ENCODE measurements at regions not wholly inside any gene's neighbourhood (a gene's known extent, or its start where the extent isn't known, plus 50 kb on each side); places are given as distances from the start of the nearest gene placed in this dataset.

DNA sequence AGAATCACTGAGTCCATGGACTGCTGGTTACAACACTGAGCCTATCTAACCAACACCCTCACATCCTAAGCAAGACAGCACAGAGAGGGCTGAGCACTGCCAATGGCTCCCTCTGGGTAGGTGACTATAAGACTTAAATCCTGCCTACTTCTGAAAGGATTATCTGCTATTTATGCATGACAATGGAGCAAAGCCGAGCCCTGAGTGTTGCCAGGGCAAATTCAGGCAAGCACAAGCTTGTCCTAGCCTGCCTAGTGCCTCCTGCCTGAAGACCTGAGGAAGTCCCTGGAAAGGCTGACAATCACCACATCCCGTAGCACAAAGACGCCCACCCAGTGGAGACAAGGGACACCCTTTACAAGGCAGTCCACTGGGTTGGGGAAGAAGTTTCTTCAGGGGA is 129.7 kb downstream of the OSR1 start:
- Histone ChIP-seq H3K27ac (ENCODE audit: extremely low read depth, low read depth, low read length) (peak overlapping the region; percentile 48; the same call in 1 of the 2 replicates), H3K4me1 (ENCODE audit: control insufficient read depth, insufficient read depth, low read length) (peaks cover 9% of the 10 kb centered on the region), H3K36me3 (ENCODE audit: control insufficient read depth in 2 of 2, insufficient read depth in 1 of 2, low read length in 2 of 2) (no peaks in the 10 kb centered on the region), H3K9me3 (ENCODE audit: control insufficient read depth, insufficient read depth, low read depth, low read length) (no peaks in the 10 kb centered on the region), H3K4me3 (ENCODE audit: low read depth, low read length) (no peak overlapping the region)
- ChIA-PET POLR2A (no interaction called here), CTCF (interaction anchor here (0.5 to 0.6 kb wide), 2 partner anchors 59 to 141 kb away, joined by 3 read pairs; no protein-coding TSS in a partner anchor)
- TF ChIP-seq ZNF510 (tag by site-specific recombination; IDR thresholded peaks at IDR 0.05; ENCODE audit: insufficient replicate concordance) (no peak), ZBTB48 (tag by site-specific recombination; IDR thresholded peaks at IDR 0.05) (peak; percentile 61; the same call in 1 of the 2 replicates), TRIM28 (IDR thresholded peaks at IDR 0.05; ENCODE audit: borderline replicate concordance, low read length) (peak; percentile 61; the same call in 1 of the 2 replicates), ZSCAN30 (tag by site-specific recombination; IDR thresholded peaks at IDR 0.05) (no peak), ZBTB8A (tag by site-specific recombination; IDR thresholded peaks at IDR 0.05) (peak; percentile 32; the same call in 1 of the 2 replicates), ZBTB17 (tag by site-specific recombination; IDR thresholded peaks at IDR 0.05) (0 out of 2 replicates have a peak, but pooled peaks have one; percentile 24), ZNF660 (tag by site-specific recombination; IDR thresholded peaks at IDR 0.05) (peak; percentile 35; the same call in 1 of the 2 replicates)

- Histone ChIP-seq H3K4me1 (ENCODE audit: control insufficient read depth, insufficient read depth, low read length) (peaks cover 9% of the 10 kb centered on the region), H3K4me3 (ENCODE audit: low read depth, low read length) (no peak overlapping the region), H3K9me3 (ENCODE audit: control insufficient read depth, insufficient read depth, low read depth, low read length) (no peaks in the 10 kb centered on the region), H3K36me3 (ENCODE audit: control insufficient read depth in 2 of 2, insufficient read depth in 1 of 2, low read length in 2 of 2) (no peaks in the 10 kb centered on the region), H3K27ac (ENCODE audit: extremely low read depth, low read depth, low read length) (peak overlapping the region; percentile 48; the same call in 1 of the 2 replicates)
- ChIA-PET POLR2A (no interaction called here), CTCF (interaction anchor here (0.6 kb wide), 2 partner anchors 141 to 286 kb away, joined by 3 to 5 read pairs; no protein-coding TSS in a partner anchor)
- TF ChIP-seq SCRT2 (tag by site-specific recombination; IDR thresholded peaks at IDR 0.05) (peak; percentile 62; the same call in 1 of the 2 replicates), ZNF239 (tag by site-specific recombination; IDR thresholded peaks at IDR 0.05) (no peak)
Observed at GRCh38 chr2:19228181-19228593, 130.2 kb downstream of the OSR1 start.

DNA sequence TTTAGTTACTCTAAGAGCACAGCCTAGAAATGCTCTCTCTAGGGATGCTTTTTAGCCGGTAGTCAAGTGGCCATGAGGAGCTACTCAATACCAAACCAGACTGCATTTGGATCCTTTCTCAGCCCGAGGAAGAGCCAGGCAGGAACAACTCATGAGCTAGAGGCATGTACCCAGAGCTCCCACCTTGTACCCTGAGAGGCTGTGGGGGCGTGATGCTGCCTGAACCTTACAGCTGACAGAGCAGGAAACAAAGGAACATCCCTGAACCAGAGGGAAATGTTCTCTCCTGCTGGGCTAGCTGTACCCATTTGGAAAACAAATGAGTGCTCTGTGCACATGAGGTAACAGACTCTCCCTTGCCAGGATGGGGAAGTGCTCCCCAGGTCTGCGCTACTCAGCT is 131.6 kb downstream of the OSR1 start:
- CTCF ChIA-PET = interaction anchor here (0.7 to 0.9 kb wide), 2 partner anchors 8 to 9 kb away, joined by 3 to 4 read pairs; no protein-coding TSS in a partner anchor
- Histone ChIP-seq H3K36me3 (ENCODE audit: control insufficient read depth in 2 of 2, insufficient read depth in 1 of 2, low read length in 2 of 2) (no peaks in the 10 kb centered on the region), H3K9me3 (ENCODE audit: control insufficient read depth, insufficient read depth, low read depth, low read length) (no peaks in the 10 kb centered on the region), H3K4me3 (ENCODE audit: low read depth, low read length) (no peak overlapping the region), H3K4me1 (ENCODE audit: control insufficient read depth, insufficient read depth, low read length) (peaks cover 9% of the 10 kb centered on the region), H3K27ac (ENCODE audit: extremely low read depth, low read depth, low read length) (no peak overlapping the region)
- POLR2A ChIA-PET = no interaction called here
- TF ChIP-seq GLI2 (tag by site-specific recombination; IDR thresholded peaks at IDR 0.05; ENCODE audit: borderline replicate concordance, low read depth) (no peak), TSHZ1 (tag by site-specific recombination; IDR thresholded peaks at IDR 0.05; ENCODE audit: borderline replicate concordance) (no peak), ZNF239 (tag by site-specific recombination; IDR thresholded peaks at IDR 0.05) (no peak), ZNF560 (tag by site-specific recombination; IDR thresholded peaks at IDR 0.05; ENCODE audit: borderline replicate concordance) (no peak), KLF10 (tag by site-specific recombination; IDR thresholded peaks at IDR 0.05) (no peak), ZSCAN30 (tag by site-specific recombination; IDR thresholded peaks at IDR 0.05) (no peak), ZNF324 (tag by site-specific recombination; IDR thresholded peaks at IDR 0.05) (no peak), ZNF223 (tag by site-specific recombination; IDR thresholded peaks at IDR 0.05) (no peak), ZNF585B (tag by site-specific recombination; IDR thresholded peaks at IDR 0.05) (no peak), MYNN (tag by site-specific recombination; IDR thresholded peaks at IDR 0.05; ENCODE audit: borderline replicate concordance) (no peak)
- TF ChIP-seq, protein P1, sequence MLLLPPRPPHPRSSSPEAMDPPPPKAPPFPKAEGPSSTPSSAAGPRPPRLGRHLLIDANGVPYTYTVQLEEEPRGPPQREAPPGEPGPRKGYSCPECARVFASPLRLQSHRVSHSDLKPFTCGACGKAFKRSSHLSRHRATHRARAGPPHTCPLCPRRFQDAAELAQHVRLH (tag by site-specific recombination; IDR thresholded peaks at IDR 0.05) = no peak
- TF ChIP-seq, protein P2, sequence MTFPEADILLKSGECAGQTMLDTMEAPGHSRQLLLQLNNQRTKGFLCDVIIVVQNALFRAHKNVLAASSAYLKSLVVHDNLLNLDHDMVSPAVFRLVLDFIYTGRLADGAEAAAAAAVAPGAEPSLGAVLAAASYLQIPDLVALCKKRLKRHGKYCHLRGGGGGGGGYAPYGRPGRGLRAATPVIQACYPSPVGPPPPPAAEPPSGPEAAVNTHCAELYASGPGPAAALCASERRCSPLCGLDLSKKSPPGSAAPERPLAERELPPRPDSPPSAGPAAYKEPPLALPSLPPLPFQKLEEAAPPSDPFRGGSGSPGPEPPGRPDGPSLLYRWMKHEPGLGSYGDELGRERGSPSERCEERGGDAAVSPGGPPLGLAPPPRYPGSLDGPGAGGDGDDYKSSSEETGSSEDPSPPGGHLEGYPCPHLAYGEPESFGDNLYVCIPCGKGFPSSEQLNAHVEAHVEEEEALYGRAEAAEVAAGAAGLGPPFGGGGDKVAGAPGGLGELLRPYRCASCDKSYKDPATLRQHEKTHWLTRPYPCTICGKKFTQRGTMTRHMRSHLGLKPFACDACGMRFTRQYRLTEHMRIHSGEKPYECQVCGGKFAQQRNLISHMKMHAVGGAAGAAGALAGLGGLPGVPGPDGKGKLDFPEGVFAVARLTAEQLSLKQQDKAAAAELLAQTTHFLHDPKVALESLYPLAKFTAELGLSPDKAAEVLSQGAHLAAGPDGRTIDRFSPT (tag by site-specific recombination; IDR thresholded peaks at IDR 0.05) = no peak
- TF ChIP-seq, protein P3, sequence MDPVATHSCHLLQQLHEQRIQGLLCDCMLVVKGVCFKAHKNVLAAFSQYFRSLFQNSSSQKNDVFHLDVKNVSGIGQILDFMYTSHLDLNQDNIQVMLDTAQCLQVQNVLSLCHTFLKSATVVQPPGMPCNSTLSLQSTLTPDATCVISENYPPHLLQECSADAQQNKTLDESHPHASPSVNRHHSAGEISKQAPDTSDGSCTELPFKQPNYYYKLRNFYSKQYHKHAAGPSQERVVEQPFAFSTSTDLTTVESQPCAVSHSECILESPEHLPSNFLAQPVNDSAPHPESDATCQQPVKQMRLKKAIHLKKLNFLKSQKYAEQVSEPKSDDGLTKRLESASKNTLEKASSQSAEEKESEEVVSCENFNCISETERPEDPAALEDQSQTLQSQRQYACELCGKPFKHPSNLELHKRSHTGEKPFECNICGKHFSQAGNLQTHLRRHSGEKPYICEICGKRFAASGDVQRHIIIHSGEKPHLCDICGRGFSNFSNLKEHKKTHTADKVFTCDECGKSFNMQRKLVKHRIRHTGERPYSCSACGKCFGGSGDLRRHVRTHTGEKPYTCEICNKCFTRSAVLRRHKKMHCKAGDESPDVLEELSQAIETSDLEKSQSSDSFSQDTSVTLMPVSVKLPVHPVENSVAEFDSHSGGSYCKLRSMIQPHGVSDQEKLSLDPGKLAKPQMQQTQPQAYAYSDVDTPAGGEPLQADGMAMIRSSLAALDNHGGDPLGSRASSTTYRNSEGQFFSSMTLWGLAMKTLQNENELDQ (tag by site-specific recombination; IDR thresholded peaks at IDR 0.05; ENCODE audit: low read depth) = no peak
- TF ChIP-seq, protein P4, sequence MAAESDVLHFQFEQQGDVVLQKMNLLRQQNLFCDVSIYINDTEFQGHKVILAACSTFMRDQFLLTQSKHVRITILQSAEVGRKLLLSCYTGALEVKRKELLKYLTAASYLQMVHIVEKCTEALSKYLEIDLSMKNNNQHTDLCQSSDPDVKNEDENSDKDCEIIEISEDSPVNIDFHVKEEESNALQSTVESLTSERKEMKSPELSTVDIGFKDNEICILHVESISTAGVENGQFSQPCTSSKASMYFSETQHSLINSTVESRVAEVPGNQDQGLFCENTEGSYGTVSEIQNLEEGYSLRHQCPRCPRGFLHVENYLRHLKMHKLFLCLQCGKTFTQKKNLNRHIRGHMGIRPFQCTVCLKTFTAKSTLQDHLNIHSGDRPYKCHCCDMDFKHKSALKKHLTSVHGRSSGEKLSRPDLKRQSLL (tag by site-specific recombination; IDR thresholded peaks at IDR 0.05) = no peak

Data from HEK293 (cell line).